ACC112 (cell line): ENCODE measurements at regions not wholly inside any gene's neighbourhood (a gene's known extent, or its start where the extent isn't known, plus 50 kb on each side); places are given as distances from the start of the nearest gene placed in this dataset.

Experiments used
- H2AFZ ChIP-seq: fragments of 200-600 bp; sonication (generic); one replicate; pipeline ENCODE4 v1.6.0; 2017; ENCODE audit warnings: antibody characterized with exemption, low read length; ENCODE audit not compliant: unreplicated experiment
- H3K27ac ChIP-seq: fragments of 200-600 bp; sonication (generic); 2 replicates; pipeline ENCODE4 v1.5.1; 2014; ENCODE audit warnings: low read depth, mild to moderate bottlenecking, antibody characterized with exemption, low read length, moderate library complexity
- H3K27me3 ChIP-seq: fragments of 200-600 bp; sonication (generic); 2 replicates; pipeline ENCODE4 v1.6.1; 2014; ENCODE audit warnings: mild to moderate bottlenecking, antibody characterized with exemption, low read length, moderate library complexity, mixed read lengths; ENCODE audit not compliant: insufficient read depth
- H3K36me3 ChIP-seq: fragments of 200-600 bp; sonication (generic); 2 replicates; pipeline ENCODE4 v1.6.1; 2016; ENCODE audit warnings: mild to moderate bottlenecking, antibody characterized with exemption, low read length, moderate library complexity, mixed read lengths; ENCODE audit not compliant: insufficient read depth
- H3K4me1 ChIP-seq: fragments of 200-600 bp; sonication (generic); one replicate; pipeline ENCODE4 v1.6.1; 2016; ENCODE audit warnings: low read length, mixed read lengths; ENCODE audit not compliant: insufficient read depth, unreplicated experiment, control insufficient read depth
- H3K4me3 ChIP-seq: fragments of 200-600 bp; sonication (generic); 2 replicates; pipeline ENCODE4 v1.5.1; 2014; ENCODE audit warnings: mild to moderate bottlenecking, low read depth, low read length
- H3K79me2 ChIP-seq: fragments of 200-600 bp; sonication (generic); one replicate; pipeline ENCODE4 v1.6.0; 2016; ENCODE audit warnings: low read length; ENCODE audit not compliant: control insufficient read depth, unreplicated experiment, insufficient read depth

- Histone ChIP-seq H3K27ac (no peak overlapping the region), H3K79me2 (no peaks in the 10 kb centered on the region), H3K4me3 (peak overlapping the region; percentile 44; the same call in 1 of the 2 replicates), H3K27me3 (no peaks in the 10 kb centered on the region), H2AFZ (peak overlapping the region; percentile 49), H3K4me1 (peaks cover 14% of the 10 kb centered on the region), H3K36me3 (no peaks in the 10 kb centered on the region)
Observed at GRCh38 chr17:71986886-71987285, 133.9 kb upstream of the SOX9 start.

- Histone ChIP-seq H3K36me3 (no peaks in the 10 kb centered on the region), H3K27me3 (no peaks in the 10 kb centered on the region), H3K4me1 (peaks cover 14% of the 10 kb centered on the region), H3K79me2 (no peaks in the 10 kb centered on the region), H3K4me3 (peak overlapping the region; percentile 44), H2AFZ (peak overlapping the region; percentile 49), H3K27ac (no peak overlapping the region)
Observed at GRCh38 chr17:71987634-71988033, 133.2 kb upstream of the SOX9 start.

- Histone ChIP-seq H3K27ac (no peak overlapping the region), H3K4me1 (peaks cover 14% of the 10 kb centered on the region), H3K4me3 (no peak overlapping the region), H3K79me2 (no peaks in the 10 kb centered on the region), H2AFZ (no peak overlapping the region), H3K27me3 (no peaks in the 10 kb centered on the region), H3K36me3 (no peaks in the 10 kb centered on the region)
Observed at GRCh38 chr17:71989117-71989516, 131.7 kb upstream of the SOX9 start.

DNA sequence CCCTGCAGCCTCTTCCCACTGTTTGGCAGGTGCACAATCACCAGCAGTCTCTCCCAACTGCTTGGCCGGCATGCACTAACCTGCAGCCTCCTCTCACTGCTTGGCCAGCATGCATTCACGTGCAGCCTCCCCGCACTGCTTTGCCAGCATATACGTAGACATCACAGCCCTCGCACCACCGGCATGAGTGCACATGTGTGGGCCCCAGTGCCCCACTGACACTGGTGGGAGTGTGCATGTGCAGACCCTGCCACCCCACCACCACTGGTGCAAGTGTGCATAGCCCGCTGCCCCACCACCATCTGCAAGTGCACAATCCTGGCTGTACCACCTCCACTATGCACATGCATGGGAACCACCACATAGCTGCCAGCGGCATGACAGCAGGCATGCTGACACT, 127.5 kb upstream of the SOX9 start:
- Histone ChIP-seq H3K36me3 (no peaks in the 10 kb centered on the region), H3K27me3 (no peaks in the 10 kb centered on the region), H3K27ac (no peak overlapping the region), H3K4me3 (no peak overlapping the region), H3K79me2 (no peaks in the 10 kb centered on the region), H2AFZ (no peak overlapping the region), H3K4me1 (peaks cover 8% of the 10 kb centered on the region)

GRCh38 chr17:71995590-71995989, 125.2 kb upstream of the SOX9 start:
- H3K79me2 ChIP-seq: no peaks in the 10 kb centered on the region
- H3K27ac ChIP-seq: peak overlapping the region; percentile 48
- no peaks in the 10 kb centered on the region for H3K27me3 ChIP-seq
- peaks cover 8% of the 10 kb centered on the region for H3K4me1 ChIP-seq
- H3K36me3 ChIP-seq: no peaks in the 10 kb centered on the region
- no peak overlapping the region for H2AFZ ChIP-seq
- no peak overlapping the region for H3K4me3 ChIP-seq

DNA sequence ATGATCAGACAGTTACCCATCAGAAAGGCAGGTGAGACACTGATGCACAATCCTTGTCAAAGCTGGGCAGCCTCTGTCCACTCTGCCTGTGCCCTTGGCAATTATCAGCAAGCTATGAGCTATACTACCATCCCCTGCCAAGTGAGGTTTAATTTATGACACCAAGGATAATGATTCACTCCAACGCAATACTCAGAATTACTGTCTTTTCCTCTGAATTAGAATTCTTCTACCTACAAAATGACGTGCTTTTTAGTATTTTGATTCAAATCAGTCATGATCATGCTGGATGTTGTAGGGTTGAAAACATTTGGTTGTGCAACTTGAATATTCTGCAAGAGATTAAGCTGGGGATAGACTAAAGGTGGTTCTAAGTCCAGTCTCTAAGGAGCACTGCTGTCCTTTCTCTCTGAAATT, 116.8 kb upstream of the SOX9 start:
- no peaks in the 10 kb centered on the region for H3K79me2 ChIP-seq
- H3K4me3 ChIP-seq: no peak overlapping the region
- H3K27me3 ChIP-seq: 0 out of 2 replicates have a peak, but pooled peaks cover 3% of the 10 kb centered on the region
- H3K36me3 ChIP-seq: no peaks in the 10 kb centered on the region
- H2AFZ ChIP-seq: no peak overlapping the region
- H3K4me1 ChIP-seq: peaks cover 14% of the 10 kb centered on the region
- H3K27ac ChIP-seq: no peak overlapping the region

- Histone ChIP-seq H3K27ac (no peak overlapping the region), H3K4me1 (peaks cover 16% of the 10 kb centered on the region), H3K27me3 (0 out of 2 replicates have a peak, but pooled peaks cover 3% of the 10 kb centered on the region), H2AFZ (no peak overlapping the region), H3K4me3 (no peak overlapping the region), H3K36me3 (no peaks in the 10 kb centered on the region), H3K79me2 (no peaks in the 10 kb centered on the region)
Observed at GRCh38 chr17:72004611-72005331, 116.0 kb upstream of the SOX9 start.

DNA sequence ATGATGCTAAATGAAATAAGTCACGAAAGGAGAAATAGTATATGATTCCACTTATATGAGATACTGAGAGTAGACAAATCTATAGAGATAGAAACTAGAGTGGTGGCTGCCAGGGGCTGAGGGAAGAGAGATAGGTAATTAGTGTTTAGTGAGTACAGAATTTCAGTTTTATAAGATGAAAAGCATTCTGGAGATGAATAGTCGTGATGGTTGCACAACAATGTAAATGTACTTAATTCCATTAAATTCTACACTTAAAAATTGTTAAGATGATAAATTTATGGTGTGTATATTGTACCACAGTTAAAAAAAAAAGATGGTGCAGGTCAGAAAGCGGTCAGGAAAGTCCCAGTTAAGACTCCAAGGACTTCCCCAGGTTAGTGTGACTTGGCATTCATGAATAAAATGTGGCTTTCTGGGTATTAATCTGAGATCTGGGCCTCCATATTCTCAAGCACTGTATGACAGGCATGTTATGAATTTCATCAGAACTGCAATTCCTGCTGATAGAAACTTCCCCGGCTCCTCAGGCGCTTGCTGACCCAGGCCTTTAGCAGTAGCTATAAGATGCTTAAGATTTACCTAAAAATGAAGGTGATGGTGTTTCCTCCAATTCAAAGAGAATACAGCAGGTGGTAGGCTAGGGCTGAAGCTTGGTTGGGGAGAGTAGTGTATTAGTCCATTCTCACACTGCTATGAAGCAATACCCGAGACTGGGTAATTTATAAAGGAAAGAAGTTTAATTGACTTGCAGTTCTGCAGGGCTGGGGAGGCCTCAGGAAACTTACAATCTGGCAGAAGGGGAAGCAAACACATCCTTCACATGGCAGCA, 115.3 kb upstream of the SOX9 start:
- Histone ChIP-seq H2AFZ (no peak overlapping the region), H3K36me3 (no peaks in the 10 kb centered on the region), H3K4me3 (no peak overlapping the region), H3K27ac (no peak overlapping the region), H3K4me1 (peaks cover 16% of the 10 kb centered on the region), H3K79me2 (no peaks in the 10 kb centered on the region), H3K27me3 (0 out of 2 replicates have a peak, but pooled peaks cover 8% of the 10 kb centered on the region)

- peak overlapping the region; percentile 44; the same call in 1 of the 2 replicates for H3K4me3 ChIP-seq
- peak overlapping the region; percentile 15 for H3K27ac ChIP-seq
Observed at GRCh38 chr17:72008236-72008876, 112.5 kb upstream of the SOX9 start.

DNA sequence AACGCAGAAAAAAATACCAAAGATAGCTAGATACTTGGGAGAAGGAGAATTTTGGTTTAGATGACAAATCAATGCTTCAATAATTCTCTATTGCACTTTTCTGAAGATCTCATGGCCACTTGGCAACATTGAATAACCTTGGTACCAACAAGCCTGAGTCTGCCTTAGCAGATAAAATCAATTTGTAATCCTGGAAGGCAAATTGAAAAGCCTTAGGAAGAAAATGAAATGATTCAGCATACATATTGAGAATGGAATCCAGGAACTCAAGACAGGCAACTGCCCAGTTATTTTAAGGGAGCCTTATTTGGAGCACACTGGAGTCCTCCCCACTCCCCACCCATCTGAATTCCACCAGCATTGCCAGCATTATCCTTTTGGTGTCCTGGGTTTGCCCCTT, 109.3 kb upstream of the SOX9 start:
- H3K79me2 ChIP-seq: no peaks in the 10 kb centered on the region
- no peaks in the 10 kb centered on the region for H3K36me3 ChIP-seq
- H3K27me3 ChIP-seq: peaks cover 32% of the 10 kb centered on the region
- no peak overlapping the region for H3K27ac ChIP-seq
- peaks cover 16% of the 10 kb centered on the region for H3K4me1 ChIP-seq
- no peak overlapping the region for H3K4me3 ChIP-seq
- no peak overlapping the region for H2AFZ ChIP-seq

More at GRCh38 chr17:72008236-72008876, 112.5 kb upstream of the SOX9 start:
- Histone ChIP-seq H3K4me1 (peaks cover 16% of the 10 kb centered on the region), H2AFZ (peak overlapping the region; percentile 50), H3K79me2 (no peaks in the 10 kb centered on the region), H3K27me3 (peaks cover 15% of the 10 kb centered on the region), H3K36me3 (no peaks in the 10 kb centered on the region)
